RWPE2 (cell line): ENCODE measurements at regions not wholly inside any gene's neighbourhood (a gene's known extent, or its start where the extent isn't known, plus 50 kb on each side); places are given as distances from the start of the nearest gene placed in this dataset.

Experiments
- ATAC-seq: fragments of 200-7000 bp; cut with Tn5 transposase; 3 replicates; pipeline ENCODE4 v1.9.1; 2021; ENCODE audit warnings: low read depth
- DNase-seq: peaks from one replicate; pipeline ENCODE4 v3.0.0-alpha.2; 2020; ENCODE audit warnings: low spot score
- H3K27ac ChIP-seq: fragments of 450-650 bp; 2 replicates; pipeline ENCODE4 v1.5.1; 2017; ENCODE audit warnings: mild to moderate bottlenecking; ENCODE audit not compliant: poor library complexity, severe bottlenecking
- H3K27me3 ChIP-seq: fragments of 250-450 bp; sonication (Bioruptor Pico); 2 replicates; pipeline ENCODE4 v1.5.1; 2021; ENCODE audit warnings: mild to moderate bottlenecking, moderate library complexity; ENCODE audit not compliant: insufficient read depth, poor library complexity, severe bottlenecking
- H3K36me3 ChIP-seq: fragments of 250-450 bp; sonication (Bioruptor Pico); 2 replicates; pipeline ENCODE4 v1.5.1; 2020; ENCODE audit warnings: low read depth, mild to moderate bottlenecking, moderate library complexity
- H3K4me1 ChIP-seq: fragments of 250-450 bp; sonication (Bioruptor Pico); 2 replicates; pipeline ENCODE4 v1.5.1; 2021; ENCODE audit warnings: mild to moderate bottlenecking, moderate library complexity; ENCODE audit not compliant: insufficient read depth, poor library complexity, severe bottlenecking
- H3K4me3 ChIP-seq: fragments of 250-450 bp; sonication (Bioruptor Pico); 2 replicates; pipeline ENCODE4 v1.5.1; 2021; ENCODE audit warnings: mild to moderate bottlenecking, moderate library complexity; ENCODE audit not compliant: severe bottlenecking
- H3K9me3 ChIP-seq: fragments of 250-450 bp; sonication (Bioruptor Pico); 2 replicates; pipeline ENCODE4 v1.5.1; 2021; ENCODE audit warnings: mild to moderate bottlenecking, moderate library complexity; ENCODE audit not compliant: severe bottlenecking
- TF ChIP-seq, protein P1 (sequence below): fragments of 450-650 bp; IDR thresholded peaks from one replicate; pipeline ENCODE4 v1.5.1; 2017; ENCODE audit warnings: mild to moderate bottlenecking, moderate library complexity; ENCODE audit not compliant: poor library complexity, severe bottlenecking

- no peak for DNase-seq
- Histone ChIP-seq H3K4me3 (no peak overlapping the region), H3K27me3 (no peaks in the 10 kb centered on the region), H3K4me1 (no peaks in the 10 kb centered on the region), H3K9me3 (no peaks in the 10 kb centered on the region), H3K27ac (no peak overlapping the region), H3K36me3 (no peaks in the 10 kb centered on the region)
- TF ChIP-seq, protein P1, sequence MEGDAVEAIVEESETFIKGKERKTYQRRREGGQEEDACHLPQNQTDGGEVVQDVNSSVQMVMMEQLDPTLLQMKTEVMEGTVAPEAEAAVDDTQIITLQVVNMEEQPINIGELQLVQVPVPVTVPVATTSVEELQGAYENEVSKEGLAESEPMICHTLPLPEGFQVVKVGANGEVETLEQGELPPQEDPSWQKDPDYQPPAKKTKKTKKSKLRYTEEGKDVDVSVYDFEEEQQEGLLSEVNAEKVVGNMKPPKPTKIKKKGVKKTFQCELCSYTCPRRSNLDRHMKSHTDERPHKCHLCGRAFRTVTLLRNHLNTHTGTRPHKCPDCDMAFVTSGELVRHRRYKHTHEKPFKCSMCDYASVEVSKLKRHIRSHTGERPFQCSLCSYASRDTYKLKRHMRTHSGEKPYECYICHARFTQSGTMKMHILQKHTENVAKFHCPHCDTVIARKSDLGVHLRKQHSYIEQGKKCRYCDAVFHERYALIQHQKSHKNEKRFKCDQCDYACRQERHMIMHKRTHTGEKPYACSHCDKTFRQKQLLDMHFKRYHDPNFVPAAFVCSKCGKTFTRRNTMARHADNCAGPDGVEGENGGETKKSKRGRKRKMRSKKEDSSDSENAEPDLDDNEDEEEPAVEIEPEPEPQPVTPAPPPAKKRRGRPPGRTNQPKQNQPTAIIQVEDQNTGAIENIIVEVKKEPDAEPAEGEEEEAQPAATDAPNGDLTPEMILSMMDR: no peak
- ATAC-seq: no peak
Observed at GRCh38 chr3:6721491-6721890, 139.4 kb upstream of the GRM7 start.

GRCh38 chr3:6723205-6723604 lies 137.7 kb upstream of the GRM7 start:
- no peaks in the 10 kb centered on the region for H3K27me3 ChIP-seq
- DNase-seq: no peak
- no peak overlapping the region for H3K27ac ChIP-seq
- TF ChIP-seq, protein P1: no peak
- H3K4me3 ChIP-seq: no peak overlapping the region
- H3K4me1 ChIP-seq: no peaks in the 10 kb centered on the region
- no peak for ATAC-seq
- H3K9me3 ChIP-seq: no peaks in the 10 kb centered on the region
- H3K36me3 ChIP-seq: no peaks in the 10 kb centered on the region

DNA sequence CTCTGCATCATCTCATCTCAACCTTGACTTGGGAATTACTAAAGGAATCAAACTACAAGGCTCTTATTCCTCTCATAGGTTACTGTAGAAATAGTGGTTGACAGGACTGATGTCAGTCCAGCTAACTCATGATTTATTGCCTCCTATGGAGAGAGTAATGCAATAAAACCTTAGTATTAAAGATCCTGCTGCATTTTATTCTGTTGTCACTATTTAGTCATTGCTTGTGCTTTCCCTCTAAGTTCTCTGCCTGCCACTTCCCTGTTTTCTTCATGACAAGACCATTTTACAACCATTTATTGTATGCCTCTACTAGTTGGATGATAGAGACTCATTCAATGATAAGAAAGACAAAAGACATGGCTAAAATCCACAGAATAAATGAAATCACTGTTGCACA lies 134.1 kb upstream of the GRM7 start:
- Histone ChIP-seq H3K27ac (no peak overlapping the region), H3K4me3 (no peak overlapping the region), H3K36me3 (no peaks in the 10 kb centered on the region), H3K27me3 (no peaks in the 10 kb centered on the region), H3K4me1 (no peaks in the 10 kb centered on the region), H3K9me3 (no peaks in the 10 kb centered on the region)
- DNase-seq (no peak), ATAC-seq (no peak)
- TF ChIP-seq, protein P1: no peak

DNA sequence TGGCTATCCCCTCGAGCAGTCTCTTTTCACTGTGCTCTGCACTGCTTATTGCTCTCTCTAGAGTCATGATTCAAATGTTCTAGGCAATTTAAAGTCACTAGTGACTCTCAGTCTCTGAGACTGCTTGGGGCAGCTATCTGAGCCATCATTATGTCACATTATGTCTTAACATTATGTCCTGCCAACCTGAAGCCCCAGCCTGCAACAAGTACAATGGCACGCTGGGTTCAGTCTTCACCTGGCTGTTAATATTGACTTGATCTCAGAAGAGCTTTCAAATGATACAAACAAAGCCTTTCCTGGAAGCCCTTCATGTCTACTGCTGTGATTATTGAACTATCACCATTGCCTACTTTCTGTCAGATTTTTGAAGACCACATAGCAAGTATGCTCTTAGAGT lies 128.1 kb upstream of the GRM7 start:
- TF ChIP-seq, protein P1: no peak
- DNase-seq: no peak
- no peak for ATAC-seq

DNA sequence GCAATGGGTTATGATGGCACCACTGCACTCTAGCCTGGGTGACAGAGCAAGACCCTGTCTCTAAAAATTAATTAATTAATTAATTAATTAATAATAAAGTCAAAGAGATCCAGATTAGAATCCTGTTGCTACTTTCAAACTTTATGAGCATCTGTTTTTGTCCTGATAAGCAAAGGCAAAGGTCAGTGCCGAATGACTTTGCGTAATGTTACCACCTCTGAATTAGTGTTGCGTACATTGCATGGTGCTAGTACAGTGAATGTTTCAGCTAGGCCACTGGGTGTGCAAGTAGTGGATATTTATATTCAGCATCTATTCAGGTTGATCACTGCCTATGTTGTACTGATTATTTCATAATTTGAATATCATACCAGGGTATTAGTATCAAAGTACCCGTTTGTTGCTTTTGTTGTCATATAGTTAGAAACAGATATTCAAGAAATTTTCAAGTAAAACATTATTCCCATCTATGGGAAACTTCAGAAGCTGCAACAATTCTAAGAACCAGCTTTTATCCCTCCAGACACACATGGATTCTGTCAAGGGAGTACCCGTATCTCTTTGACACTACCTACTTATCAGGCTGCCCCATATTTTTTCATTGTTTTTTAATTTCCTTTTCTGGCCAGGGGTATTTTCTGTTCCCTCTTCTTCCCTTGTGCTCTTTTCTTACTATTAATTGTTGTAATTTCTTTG lies 127.1 kb upstream of the GRM7 start:
- no peaks in the 10 kb centered on the region for H3K27me3 ChIP-seq
- DNase-seq (no peak), ATAC-seq (no peak)
- TF ChIP-seq, protein P1: no peak
- H3K9me3 ChIP-seq: no peaks in the 10 kb centered on the region
- no peaks in the 10 kb centered on the region for H3K4me1 ChIP-seq
- H3K36me3 ChIP-seq: no peaks in the 10 kb centered on the region
- no peak overlapping the region for H3K4me3 ChIP-seq
- H3K27ac ChIP-seq: no peak overlapping the region

More for the DNA sequence above, 128.1 kb upstream of the GRM7 start:
- Histone ChIP-seq H3K27ac (no peak overlapping the region), H3K27me3 (no peaks in the 10 kb centered on the region), H3K4me1 (no peaks in the 10 kb centered on the region), H3K36me3 (no peaks in the 10 kb centered on the region), H3K4me3 (no peak overlapping the region), H3K9me3 (no peaks in the 10 kb centered on the region)
